ENCODE measurements at regions not wholly inside any gene's neighbourhood (a gene's known extent, or its start where the extent isn't known, plus 50 kb on each side); places are given as distances from the start of the nearest gene placed in this dataset.

GRCh38 chr2:105629634-105630033 is 115.1 kb upstream of the NCK2 start:
- H3K4me1 ChIP-seq (replicated peaks): no peaks in the 10 kb centered on the region
- no peak overlapping the region for H3K4me3 ChIP-seq
- no peaks in the 10 kb centered on the region for H3K36me3 ChIP-seq
- no peak overlapping the region for H3K27ac ChIP-seq
- DNase-seq (ENCODE audit: low spot score): no peak
- intact Hi-C loops (cut with DNase I): no loop called here
- no peaks in the 10 kb centered on the region for H3K9me3 ChIP-seq
- WGBS: 91% methylated on average over 1 of the region's 1 CpG
- H3K27me3 ChIP-seq (replicated peaks; ENCODE audit: insufficient read depth): no peaks in the 10 kb centered on the region
- TF ChIP-seq POLR2A (IDR thresholded peaks at IDR 0.05) (no peak), POLR2AphosphoS5 (IDR thresholded peaks at IDR 0.05) (no peak), CTCF (IDR thresholded peaks at IDR 0.05) (no peak)

GRCh38 chr2:105627534-105627933 is 117.2 kb upstream of the NCK2 start:
- Histone ChIP-seq H3K4me1 (replicated peaks) (no peaks in the 10 kb centered on the region), H3K27me3 (replicated peaks; ENCODE audit: insufficient read depth) (no peaks in the 10 kb centered on the region), H3K36me3 (no peaks in the 10 kb centered on the region), H3K4me3 (no peak overlapping the region), H3K27ac (no peak overlapping the region), H3K9me3 (no peaks in the 10 kb centered on the region)
- DNase-seq (ENCODE audit: low spot score): no peak
- 28% methylated on average over 3 of the region's 3 CpGs for WGBS
- TF ChIP-seq POLR2A (IDR thresholded peaks at IDR 0.05): no peak
- TF ChIP-seq POLR2AphosphoS5 (IDR thresholded peaks at IDR 0.05): no peak
- no peak for TF ChIP-seq CTCF (IDR thresholded peaks at IDR 0.05)
- intact Hi-C loops (cut with DNase I): no loop called here

- H3K27ac ChIP-seq: no peak overlapping the region
- intact Hi-C loops (cut with DNase I): no loop called here
- 73% methylated on average over 3 of the region's 3 CpGs for WGBS
- H3K9me3 ChIP-seq: no peaks in the 10 kb centered on the region
- no peaks in the 10 kb centered on the region for H3K36me3 ChIP-seq
- no peak for TF ChIP-seq POLR2AphosphoS5 (IDR thresholded peaks at IDR 0.05)
- no peak for TF ChIP-seq CTCF (IDR thresholded peaks at IDR 0.05)
- no peak for TF ChIP-seq POLR2A (IDR thresholded peaks at IDR 0.05)
- no peaks in the 10 kb centered on the region for H3K27me3 ChIP-seq (replicated peaks; ENCODE audit: insufficient read depth)
- no peak for DNase-seq (ENCODE audit: low spot score)
- no peaks in the 10 kb centered on the region for H3K4me1 ChIP-seq (replicated peaks)
- no peak overlapping the region for H3K4me3 ChIP-seq
Observed at GRCh38 chr2:105626966-105627340, 117.8 kb upstream of the NCK2 start.

DNA sequence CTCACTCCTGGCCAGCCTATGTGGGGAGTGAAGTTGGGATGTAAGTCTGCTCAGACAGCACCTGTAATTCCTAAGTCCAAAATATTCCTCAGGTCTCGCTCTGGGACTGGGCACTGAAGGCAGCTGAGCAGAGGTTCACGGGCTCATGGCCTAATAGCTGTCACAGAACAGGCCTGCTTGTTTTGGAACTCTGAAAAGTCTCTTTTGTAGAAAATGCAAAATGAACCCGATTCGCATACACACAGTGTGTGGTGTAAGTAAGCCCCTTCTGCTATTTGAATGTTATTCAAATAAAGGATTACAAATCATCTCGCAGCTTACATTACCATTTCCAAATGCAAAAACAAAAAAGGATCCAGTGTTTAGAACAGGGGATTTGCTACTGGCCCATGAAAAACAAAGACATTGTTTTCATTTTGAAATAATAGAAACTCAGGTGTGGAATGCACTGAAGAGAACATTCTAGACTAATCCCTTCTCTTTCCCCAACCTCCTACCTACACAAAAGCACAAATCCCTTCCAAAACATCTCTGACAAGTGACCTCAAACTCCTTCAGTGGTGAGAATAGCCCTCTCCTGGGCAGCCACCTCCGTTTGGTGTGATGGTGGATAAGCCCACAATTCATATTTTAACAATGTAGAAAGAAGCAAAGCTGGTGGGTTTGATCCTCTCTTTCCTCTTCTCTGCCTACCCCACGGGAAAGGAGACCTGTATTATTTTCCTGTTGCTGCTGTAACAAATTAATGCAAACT is 118.3 kb upstream of the NCK2 start:
- WGBS: 84% methylated on average over 7 of the region's 7 CpGs
- intact Hi-C loops (cut with DNase I): no loop called here
- Histone ChIP-seq H3K9me3 (no peaks in the 10 kb centered on the region), H3K27me3 (replicated peaks; ENCODE audit: insufficient read depth) (no peaks in the 10 kb centered on the region), H3K27ac (no peak overlapping the region), H3K36me3 (no peaks in the 10 kb centered on the region), H3K4me1 (replicated peaks) (no peaks in the 10 kb centered on the region), H3K4me3 (no peak overlapping the region)
- no peak for DNase-seq (ENCODE audit: low spot score)
- TF ChIP-seq POLR2A (IDR thresholded peaks at IDR 0.05) (no peak), CTCF (IDR thresholded peaks at IDR 0.05) (no peak), POLR2AphosphoS5 (IDR thresholded peaks at IDR 0.05) (no peak)

DNA sequence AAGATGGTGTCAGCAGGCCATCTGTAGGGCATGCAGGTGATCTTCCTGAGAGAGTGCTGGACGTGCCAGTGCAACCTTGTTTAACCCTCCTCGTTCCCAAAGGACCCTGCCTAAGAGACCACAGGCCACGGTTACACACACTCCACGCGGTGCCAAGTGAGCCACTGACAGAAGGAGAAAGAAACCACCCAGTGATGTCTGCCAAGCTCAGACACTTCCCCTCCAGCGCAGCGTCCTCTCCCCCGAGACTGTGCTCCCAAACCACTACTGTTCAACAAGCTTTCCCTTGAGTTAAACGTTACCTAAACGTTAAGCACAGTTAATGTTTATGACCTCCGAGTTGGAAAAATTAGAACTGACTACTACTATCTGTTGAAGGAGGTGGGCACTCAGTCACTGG is 119.1 kb upstream of the NCK2 start:
- no peak overlapping the region for H3K27ac ChIP-seq

More for the DNA sequence above, 119.1 kb upstream of the NCK2 start:
- Histone ChIP-seq H3K4me3 (no peak overlapping the region), H3K36me3 (no peaks in the 10 kb centered on the region), H3K4me1 (replicated peaks) (no peaks in the 10 kb centered on the region), H3K9me3 (no peaks in the 10 kb centered on the region), H3K27me3 (replicated peaks; ENCODE audit: insufficient read depth) (no peaks in the 10 kb centered on the region)
- 75% methylated on average over 11 of the region's 11 CpGs for WGBS
- intact Hi-C loops (cut with DNase I): no loop called here
- no peak for DNase-seq (ENCODE audit: low spot score)
- no peak for TF ChIP-seq CTCF (IDR thresholded peaks at IDR 0.05)
- no peak for TF ChIP-seq POLR2AphosphoS5 (IDR thresholded peaks at IDR 0.05)
- TF ChIP-seq POLR2A (IDR thresholded peaks at IDR 0.05): no peak
